Mucosa of descending colon (tissue), 3 donors: ENCODE measurements at regions not wholly inside any gene's neighbourhood (a gene's known extent, or its start where the extent isn't known, plus 50 kb on each side); places are given as distances from the start of the nearest gene placed in this dataset.
"Not testable (repeated sequence)": the region's sequence is repeated elsewhere in the genome, so short reads cannot be mapped to it uniquely, and the experiment has no call there.

Experiments
- ATAC-seq: fragments of 200-7000 bp; cut with Tn5 transposase; one replicate; pipeline ENCODE4 v1.9.1; 2020; ENCODE audit warnings: mild to moderate bottlenecking, moderate library complexity
- DNase-seq, 3 donors: peaks; one replicate each; pipeline ENCODE4 v3.0.0-alpha.2; 2020
- H3K36me3 ChIP-seq: fragments of 200-600 bp; one replicate; pipeline ENCODE4 v1.8.0; 2021; ENCODE audit warnings: low read depth, mild to moderate bottlenecking
- H3K4me1 ChIP-seq: fragments of 200-600 bp; one replicate; pipeline ENCODE4 v1.8.0; 2021; ENCODE audit warnings: low read depth, mild to moderate bottlenecking
- H3K4me3 ChIP-seq: fragments of 200-600 bp; one replicate; pipeline ENCODE4 v1.8.0; 2021; ENCODE audit warnings: mild to moderate bottlenecking
- H3K9me3 ChIP-seq: fragments of 200-600 bp; one replicate; pipeline ENCODE4 v1.8.0; 2021; ENCODE audit warnings: mild to moderate bottlenecking
- intact Hi-C, 2 donors: fragments of 100-400 bp; cut with DNase I in 1 of 2; cut with micrococcal nuclease in 1 of 2; formaldehyde crosslinking; loops; one replicate each; pipeline versions ENCODE4 v1.11.0 to v1.11.1; 2022; cut with DNase I, micrococcal nuclease
- TF ChIP-seq, protein P1 (sequence below): fragments of 200-600 bp; IDR thresholded peaks from one replicate; pipeline ENCODE4 v1.8.0; 2022; ENCODE audit warnings: antibody characterized with exemption, mild to moderate bottlenecking
- donor health status: DM: no; HTN: no; CAD: no; lungs with moderate emphysema.
- donor health status: DM: no; HTN: no; CAD: no.
- donor health status: DM: no; HTN: yes; CAD: no.

DNA sequence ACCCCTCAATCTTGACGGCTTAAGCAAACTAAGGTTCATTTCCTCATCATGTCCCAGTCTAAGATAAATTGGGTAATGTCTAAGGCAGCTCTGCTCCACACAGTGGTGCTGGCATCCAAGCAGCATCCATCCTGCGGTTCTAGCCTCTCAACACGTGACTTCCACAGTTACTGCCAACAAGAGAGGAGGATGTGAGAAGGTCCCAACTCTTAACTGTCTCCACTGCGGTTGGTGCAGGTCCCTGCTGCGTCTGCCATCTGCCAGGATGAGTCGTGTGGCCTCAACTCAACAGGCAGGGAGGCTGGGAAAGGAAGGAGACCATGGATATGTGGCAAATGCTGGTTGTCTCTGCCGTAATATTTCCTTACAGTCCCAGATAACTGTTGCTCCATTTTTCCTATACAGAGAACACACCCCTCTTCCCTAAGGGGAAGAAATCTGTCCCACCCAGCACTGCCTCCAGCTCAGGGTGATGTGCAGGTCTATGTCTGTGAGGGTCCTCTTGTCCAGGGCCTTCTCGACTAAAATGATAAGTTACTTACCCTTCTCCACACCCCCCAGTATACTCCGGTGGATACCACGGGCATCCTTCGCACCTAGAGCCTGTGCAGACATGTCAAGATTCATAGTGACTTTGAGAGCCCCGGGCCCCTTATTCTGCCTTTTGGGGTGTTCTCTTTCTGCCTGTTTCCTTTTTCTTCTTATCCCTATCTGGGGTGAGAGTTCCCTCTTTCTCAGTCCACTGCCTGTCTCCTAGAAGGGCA is 64.7 kb downstream of the KCNJ18 start:
- Histone ChIP-seq H3K4me1 (no peaks in the 10 kb centered on the region), H3K36me3 (no peaks in the 10 kb centered on the region), H3K4me3 (no peak overlapping the region), H3K9me3 (peaks cover 6% of the 10 kb centered on the region)
- DNase-seq (no peak), ATAC-seq (no peak)
- intact Hi-C loops: no loop called here
- TF ChIP-seq, protein P1, sequence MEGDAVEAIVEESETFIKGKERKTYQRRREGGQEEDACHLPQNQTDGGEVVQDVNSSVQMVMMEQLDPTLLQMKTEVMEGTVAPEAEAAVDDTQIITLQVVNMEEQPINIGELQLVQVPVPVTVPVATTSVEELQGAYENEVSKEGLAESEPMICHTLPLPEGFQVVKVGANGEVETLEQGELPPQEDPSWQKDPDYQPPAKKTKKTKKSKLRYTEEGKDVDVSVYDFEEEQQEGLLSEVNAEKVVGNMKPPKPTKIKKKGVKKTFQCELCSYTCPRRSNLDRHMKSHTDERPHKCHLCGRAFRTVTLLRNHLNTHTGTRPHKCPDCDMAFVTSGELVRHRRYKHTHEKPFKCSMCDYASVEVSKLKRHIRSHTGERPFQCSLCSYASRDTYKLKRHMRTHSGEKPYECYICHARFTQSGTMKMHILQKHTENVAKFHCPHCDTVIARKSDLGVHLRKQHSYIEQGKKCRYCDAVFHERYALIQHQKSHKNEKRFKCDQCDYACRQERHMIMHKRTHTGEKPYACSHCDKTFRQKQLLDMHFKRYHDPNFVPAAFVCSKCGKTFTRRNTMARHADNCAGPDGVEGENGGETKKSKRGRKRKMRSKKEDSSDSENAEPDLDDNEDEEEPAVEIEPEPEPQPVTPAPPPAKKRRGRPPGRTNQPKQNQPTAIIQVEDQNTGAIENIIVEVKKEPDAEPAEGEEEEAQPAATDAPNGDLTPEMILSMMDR: no peak

DNA sequence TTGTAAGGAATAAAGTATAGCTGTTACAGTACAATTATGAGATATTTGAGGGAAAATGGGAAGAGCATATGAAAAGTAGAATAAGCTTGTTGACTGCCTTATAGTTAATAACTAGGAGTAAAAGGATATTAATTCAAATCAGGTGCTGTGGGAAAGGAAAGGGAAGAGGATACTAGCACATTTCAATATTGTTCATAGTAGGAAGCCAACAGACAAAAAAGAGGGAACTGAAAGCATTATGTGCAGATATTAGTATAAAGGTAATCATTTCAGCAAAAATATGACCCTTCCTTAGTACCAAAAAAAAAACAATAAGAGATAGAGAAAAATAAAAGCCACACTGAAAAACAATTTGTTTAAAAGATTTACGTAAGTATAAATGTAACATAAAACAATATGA is 67.3 kb downstream of the KCNJ18 start:
- ATAC-seq, H3K36me3 ChIP-seq, H3K4me3 ChIP-seq, DNase-seq, H3K9me3 ChIP-seq, H3K4me1 ChIP-seq, intact Hi-C loops: not testable (repeated sequence)

DNA sequence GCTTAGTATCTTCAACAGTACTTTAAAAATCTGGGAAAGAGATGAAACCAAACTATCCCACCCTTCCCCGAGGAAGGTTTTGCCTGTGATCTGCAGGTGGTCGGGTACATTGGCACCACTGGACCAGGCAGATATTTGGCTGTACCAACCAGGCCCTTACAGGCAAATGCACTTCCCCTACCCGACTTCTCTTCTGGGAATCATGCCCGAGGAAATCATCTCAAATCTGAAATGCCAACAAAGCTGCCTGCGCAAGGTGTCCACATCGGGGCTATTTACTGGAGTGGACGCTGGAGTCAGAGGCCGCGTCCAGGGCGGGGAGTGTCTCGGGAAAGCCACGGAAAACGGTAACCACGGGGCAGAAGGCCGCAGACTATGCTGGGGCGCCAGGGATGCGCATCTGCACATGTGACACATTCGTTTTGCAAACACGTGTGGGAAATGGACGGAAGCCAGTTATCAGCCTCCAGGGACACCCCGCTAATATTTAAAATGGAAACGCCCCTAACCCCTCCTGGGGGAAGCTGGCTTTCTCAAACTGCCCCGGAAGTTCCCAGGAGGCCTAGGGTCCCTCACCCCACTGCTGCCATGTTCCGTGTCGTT is 71.5 kb downstream of the KCNJ18 start:
- intact Hi-C loops, H3K4me1 ChIP-seq, DNase-seq, H3K9me3 ChIP-seq, H3K36me3 ChIP-seq, ATAC-seq, H3K4me3 ChIP-seq: not testable (repeated sequence)

DNA sequence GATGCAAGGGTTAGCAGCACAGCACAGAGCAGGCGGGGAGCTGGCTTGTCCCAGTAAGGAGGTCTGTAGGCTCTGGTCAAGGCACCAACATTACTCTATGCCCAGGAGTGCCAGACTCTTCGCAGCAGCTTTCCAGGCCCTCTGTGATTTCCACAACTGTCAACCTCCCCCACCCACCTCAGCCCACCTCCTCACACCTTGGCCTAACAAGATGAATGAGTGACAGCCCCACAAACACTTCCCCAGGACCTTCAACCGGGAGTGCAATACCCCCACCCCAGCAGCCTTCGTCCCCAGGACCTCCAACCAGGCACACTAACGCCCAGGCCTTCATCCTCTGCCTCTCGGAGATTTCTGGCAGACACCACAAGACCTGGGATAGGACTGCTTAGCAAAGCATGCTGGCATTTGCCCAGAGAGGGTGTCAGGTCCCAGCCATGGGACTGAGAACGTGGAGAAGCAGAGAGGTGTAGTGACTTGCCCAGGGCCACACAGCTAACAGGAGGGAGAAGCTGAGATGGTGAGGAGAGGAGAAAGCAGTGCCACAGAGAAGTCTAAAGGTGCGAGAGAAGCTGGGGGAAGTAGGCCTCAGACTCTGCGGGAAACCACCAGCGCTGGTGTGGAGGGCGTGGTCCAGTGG is 73.4 kb downstream of the KCNJ18 start:
- H3K4me3 ChIP-seq, H3K4me1 ChIP-seq, intact Hi-C loops, ATAC-seq, H3K9me3 ChIP-seq, DNase-seq, H3K36me3 ChIP-seq: not testable (repeated sequence)

DNA sequence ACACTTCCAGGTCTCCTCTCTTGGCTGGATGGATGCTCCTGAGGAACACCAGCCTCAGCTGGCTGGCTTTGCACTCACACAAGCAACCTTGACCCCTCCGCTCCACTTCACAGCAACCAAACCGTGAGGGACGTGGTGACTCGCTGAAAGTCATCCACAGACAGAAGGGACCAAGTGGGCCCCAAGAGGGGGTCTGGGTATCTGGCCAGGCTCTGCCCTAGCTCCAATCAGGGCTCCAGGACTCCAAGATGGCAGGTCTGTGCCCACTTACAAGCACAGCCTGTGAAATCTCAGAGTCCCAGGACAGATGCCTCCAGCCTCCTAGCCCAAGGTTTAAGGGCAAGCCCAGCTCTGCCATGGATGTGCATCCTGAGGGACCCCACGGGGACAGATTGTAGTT is 74.2 kb downstream of the KCNJ18 start:
- DNase-seq, intact Hi-C loops, H3K4me1 ChIP-seq, ATAC-seq, H3K4me3 ChIP-seq, H3K36me3 ChIP-seq, H3K9me3 ChIP-seq: not testable (repeated sequence)

DNA sequence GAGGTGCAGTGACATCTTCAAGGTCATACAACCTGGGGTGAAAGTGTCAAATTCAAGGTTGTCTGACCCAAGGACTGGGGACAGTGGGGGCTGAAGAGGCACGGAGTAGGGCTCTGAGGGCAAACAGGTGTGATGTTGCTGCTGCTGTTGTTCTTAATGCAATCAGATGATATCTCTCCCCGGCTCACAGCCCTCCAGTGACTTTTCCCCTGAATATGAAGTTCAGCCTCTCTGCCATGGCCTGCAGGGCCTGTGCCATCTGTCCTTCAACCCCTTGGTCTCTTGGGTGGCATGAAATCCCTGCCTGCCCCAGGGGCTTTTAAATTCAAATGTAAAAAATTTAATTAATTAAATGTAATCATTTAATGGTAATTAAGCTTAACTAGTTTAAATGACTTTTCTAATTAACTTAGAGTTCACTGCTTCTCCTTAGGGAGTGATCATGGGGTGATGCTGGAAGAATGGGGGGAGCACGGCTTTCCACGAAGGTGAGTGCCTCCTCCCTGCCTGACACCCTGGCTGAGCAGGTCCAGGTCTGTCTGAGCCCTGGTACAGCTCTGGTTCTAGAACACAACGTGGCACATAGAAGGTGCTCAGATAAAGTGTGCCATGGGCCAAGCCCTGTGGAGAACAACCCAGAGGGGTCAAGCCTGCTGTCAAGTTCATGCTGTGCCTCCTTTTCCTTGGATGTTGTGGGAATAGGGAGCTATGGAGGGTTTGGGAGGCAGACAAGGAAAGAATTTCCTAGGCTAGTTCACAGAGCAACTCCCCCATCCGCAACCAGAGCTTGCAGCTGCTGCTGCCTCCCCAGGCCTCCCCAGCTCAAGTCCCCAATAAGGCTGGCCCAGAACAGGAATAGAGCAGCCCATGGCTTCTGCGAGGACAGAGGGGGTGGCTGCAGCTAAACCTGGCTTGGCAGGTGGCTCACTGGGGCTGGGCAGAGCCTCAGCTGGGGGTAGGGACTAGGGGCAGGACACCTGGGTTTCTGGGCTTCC is 75.1 kb downstream of the KCNJ18 start:
- H3K9me3 ChIP-seq, DNase-seq, intact Hi-C loops, ATAC-seq, H3K36me3 ChIP-seq, H3K4me1 ChIP-seq, H3K4me3 ChIP-seq: not testable (repeated sequence)

DNA sequence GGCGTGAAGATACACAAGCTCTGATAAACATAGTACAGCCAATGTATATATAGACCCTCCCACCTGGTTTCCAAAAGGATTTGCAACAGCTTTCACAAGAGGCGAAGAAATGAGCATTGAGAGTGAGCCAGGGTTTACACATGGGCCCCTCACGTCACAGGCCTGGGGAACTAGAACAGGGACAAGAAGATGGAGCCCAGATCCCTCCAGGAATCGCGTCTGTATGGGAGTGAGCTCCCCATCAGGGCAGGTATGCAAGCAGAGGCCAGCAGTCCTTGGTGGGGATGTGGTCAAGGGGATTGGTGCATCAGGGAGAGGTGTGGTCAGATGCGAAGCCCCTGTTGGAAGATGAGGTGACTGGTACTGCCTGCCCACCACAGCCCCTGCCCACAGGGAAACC is 75.9 kb downstream of the KCNJ18 start:
- H3K9me3 ChIP-seq, ATAC-seq, intact Hi-C loops, H3K36me3 ChIP-seq, H3K4me1 ChIP-seq, H3K4me3 ChIP-seq, DNase-seq: not testable (repeated sequence)

DNA sequence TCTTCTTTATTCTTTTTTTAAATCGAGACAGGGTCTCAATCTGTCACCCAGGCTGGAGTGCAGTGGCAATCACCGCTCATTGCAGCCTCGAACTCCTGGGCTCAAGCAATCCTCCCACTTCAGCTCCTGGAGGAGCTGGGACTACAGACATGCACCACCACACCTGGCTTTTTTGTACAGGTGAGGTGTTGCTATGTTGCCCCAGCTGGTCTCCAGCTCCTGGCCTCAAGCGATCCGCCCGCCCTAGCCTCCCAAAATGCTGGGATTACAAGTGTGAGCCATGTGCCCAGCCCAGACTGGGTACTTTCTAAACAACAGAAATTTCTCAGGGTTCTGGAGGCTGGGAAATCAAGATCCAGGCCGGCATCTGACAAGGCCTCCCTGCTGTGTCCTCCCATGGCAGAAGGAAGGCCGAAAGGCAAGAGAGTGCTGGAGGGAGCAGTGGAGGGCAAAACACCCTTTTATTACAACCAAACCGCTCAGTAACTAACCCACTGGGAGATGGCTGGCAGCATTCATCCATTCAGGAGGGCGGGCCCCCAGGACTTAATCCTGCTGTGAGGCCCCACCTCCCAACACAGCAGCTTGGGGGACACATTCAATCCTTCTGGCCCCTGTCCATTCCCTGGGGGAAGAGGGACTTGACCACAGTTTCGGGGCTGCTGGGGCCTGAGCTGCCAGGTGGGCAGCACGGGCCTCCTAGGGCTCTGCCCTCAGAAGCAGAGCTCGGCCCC is 76.6 kb downstream of the KCNJ18 start:
- H3K36me3 ChIP-seq, ATAC-seq, H3K9me3 ChIP-seq, H3K4me1 ChIP-seq, H3K4me3 ChIP-seq, DNase-seq, intact Hi-C loops: not testable (repeated sequence)

DNA sequence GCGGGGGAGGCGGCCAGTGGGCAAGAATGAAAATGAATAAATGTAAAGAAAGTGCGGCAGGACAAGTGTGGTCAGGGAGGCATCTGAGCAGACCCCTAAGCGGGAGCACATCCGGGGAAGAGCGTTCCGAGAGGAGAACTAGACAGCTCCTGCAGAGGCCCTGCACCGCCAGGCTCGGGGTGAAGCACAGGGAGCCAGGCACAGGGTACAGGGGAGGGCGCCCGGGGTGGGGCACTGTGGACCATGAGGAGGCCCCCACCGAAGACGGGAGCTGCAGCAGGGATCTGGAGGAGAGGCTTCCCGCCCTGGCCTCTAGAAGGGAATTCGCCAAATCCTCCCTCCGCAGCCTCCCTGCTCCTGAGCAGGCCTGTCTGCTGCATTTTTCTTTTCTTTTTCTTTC is 77.5 kb downstream of the KCNJ18 start:
- H3K4me1 ChIP-seq, H3K9me3 ChIP-seq, intact Hi-C loops, H3K36me3 ChIP-seq, DNase-seq, ATAC-seq, H3K4me3 ChIP-seq: not testable (repeated sequence)

DNA sequence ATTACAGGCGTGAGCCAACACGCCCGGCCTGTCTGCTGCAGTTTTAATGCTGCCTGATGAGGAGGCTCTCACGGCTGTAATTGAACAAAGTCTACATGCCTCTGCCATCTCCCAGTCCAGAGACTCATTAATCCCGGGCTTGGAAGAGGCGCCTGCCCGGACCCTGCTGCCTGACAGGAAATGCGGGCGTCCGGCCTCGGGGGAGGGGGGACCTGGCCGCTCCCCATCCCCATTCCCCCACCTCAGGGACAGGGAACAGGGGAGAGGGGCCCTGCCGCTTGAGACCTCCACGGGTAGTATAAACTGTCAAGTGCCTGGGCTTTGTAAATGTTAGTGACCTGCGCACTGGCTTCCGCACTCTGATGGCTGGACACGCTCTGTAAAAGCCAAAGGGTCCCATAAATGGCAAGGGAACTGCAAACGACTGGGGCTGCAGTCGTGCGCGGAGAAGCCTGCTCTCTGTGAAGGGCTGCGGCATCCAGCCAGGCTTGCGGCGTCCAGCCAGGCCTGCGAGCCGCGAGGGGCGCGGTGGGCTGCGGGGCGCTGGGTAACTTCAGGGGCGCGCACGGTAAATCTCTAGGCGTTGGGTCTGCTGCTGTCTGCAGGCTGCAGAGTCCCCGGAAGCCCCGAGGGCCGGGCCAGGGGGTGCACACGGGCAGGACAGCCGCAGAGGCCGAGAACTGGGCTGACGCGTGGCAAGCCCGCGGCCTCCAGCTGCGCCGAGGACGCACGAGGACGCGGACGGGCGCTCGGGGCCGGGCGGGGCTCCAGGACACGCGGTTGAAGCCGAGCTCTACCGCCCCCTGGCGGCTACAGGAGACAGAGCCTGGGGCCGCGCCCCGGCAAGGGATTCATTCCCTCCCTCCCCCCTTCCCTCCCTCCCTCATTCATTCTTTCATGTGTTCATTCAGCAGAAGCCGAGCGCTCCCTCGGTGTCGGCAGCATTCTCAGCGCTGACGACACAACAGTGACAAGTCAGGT is 78.4 kb downstream of the KCNJ18 start:
- H3K9me3 ChIP-seq, intact Hi-C loops, H3K4me1 ChIP-seq, DNase-seq, H3K36me3 ChIP-seq, H3K4me3 ChIP-seq: not testable (repeated sequence)
- peak; percentile 94 for ATAC-seq
